ENCODE measurements at regions not wholly inside any gene's neighbourhood (a gene's known extent, or its start where the extent isn't known, plus 50 kb on each side); places are given as distances from the start of the nearest gene placed in this dataset.

GRCh38 chr6:143612186-143612585, 65.6 kb upstream of the PHACTR2 start:
- no peaks in the 10 kb centered on the region for H3K27me3 ChIP-seq (ENCODE audit: low read length)
- H4K20me1 ChIP-seq (ENCODE audit: insufficient read depth, low read depth, low read length) = no peaks in the 10 kb centered on the region
- H3K36me3 ChIP-seq (ENCODE audit: insufficient read depth, low read length) = no peaks in the 10 kb centered on the region
- H3K27ac ChIP-seq (ENCODE audit: low read length) = no peak overlapping the region
- H3K9ac ChIP-seq (ENCODE audit: low read length) = no peak overlapping the region
- no peaks in the 10 kb centered on the region for H3K79me2 ChIP-seq (ENCODE audit: low read length)
- H2AFZ ChIP-seq (ENCODE audit: low read length) = no peak overlapping the region
- H3K4me3 ChIP-seq (ENCODE audit: low read length) = no peak overlapping the region
- no peak for DNase-seq
- H3K9me2 ChIP-seq (replicated peaks; ENCODE audit: insufficient read depth, low read length) = no peaks in the 10 kb centered on the region
- no peaks in the 10 kb centered on the region for H3K4me1 ChIP-seq (ENCODE audit: low read length)
- no peak overlapping the region for H3K4me2 ChIP-seq (ENCODE audit: low read depth, low read length, poor library complexity, severe bottlenecking)
- no peaks in the 10 kb centered on the region for H3K9me3 ChIP-seq (ENCODE audit: low read length)

- Histone ChIP-seq H3K9ac (ENCODE audit: low read length) (no peak overlapping the region), H3K9me2 (replicated peaks; ENCODE audit: insufficient read depth, low read length) (no peaks in the 10 kb centered on the region), H3K36me3 (ENCODE audit: insufficient read depth, low read length) (no peaks in the 10 kb centered on the region), H3K27ac (ENCODE audit: low read length) (no peak overlapping the region), H3K4me1 (ENCODE audit: low read length) (no peaks in the 10 kb centered on the region), H3K27me3 (ENCODE audit: low read length) (no peaks in the 10 kb centered on the region), H2AFZ (ENCODE audit: low read length) (no peak overlapping the region), H3K4me2 (ENCODE audit: low read depth, low read length, poor library complexity, severe bottlenecking) (no peak overlapping the region), H3K9me3 (ENCODE audit: low read length) (no peaks in the 10 kb centered on the region), H4K20me1 (ENCODE audit: insufficient read depth, low read depth, low read length) (no peaks in the 10 kb centered on the region), H3K79me2 (ENCODE audit: low read length) (no peaks in the 10 kb centered on the region), H3K4me3 (ENCODE audit: low read length) (no peak overlapping the region)
- no peak for DNase-seq
Observed at GRCh38 chr6:143611580-143611979, 66.2 kb upstream of the PHACTR2 start.

- Histone ChIP-seq H2AFZ (ENCODE audit: low read length) (no peak overlapping the region), H3K9ac (ENCODE audit: low read length) (no peak overlapping the region), H3K36me3 (ENCODE audit: insufficient read depth, low read length) (no peaks in the 10 kb centered on the region), H4K20me1 (ENCODE audit: insufficient read depth, low read depth, low read length) (no peaks in the 10 kb centered on the region), H3K79me2 (ENCODE audit: low read length) (no peaks in the 10 kb centered on the region), H3K9me3 (ENCODE audit: low read length) (no peaks in the 10 kb centered on the region), H3K4me2 (ENCODE audit: low read depth, low read length, poor library complexity, severe bottlenecking) (no peak overlapping the region), H3K4me1 (ENCODE audit: low read length) (no peaks in the 10 kb centered on the region), H3K27ac (ENCODE audit: low read length) (no peak overlapping the region), H3K27me3 (ENCODE audit: low read length) (no peaks in the 10 kb centered on the region), H3K4me3 (ENCODE audit: low read length) (no peak overlapping the region), H3K9me2 (replicated peaks; ENCODE audit: insufficient read depth, low read length) (no peaks in the 10 kb centered on the region)
- no peak for DNase-seq
Observed at GRCh38 chr6:143609972-143610371, 67.8 kb upstream of the PHACTR2 start.

DNA sequence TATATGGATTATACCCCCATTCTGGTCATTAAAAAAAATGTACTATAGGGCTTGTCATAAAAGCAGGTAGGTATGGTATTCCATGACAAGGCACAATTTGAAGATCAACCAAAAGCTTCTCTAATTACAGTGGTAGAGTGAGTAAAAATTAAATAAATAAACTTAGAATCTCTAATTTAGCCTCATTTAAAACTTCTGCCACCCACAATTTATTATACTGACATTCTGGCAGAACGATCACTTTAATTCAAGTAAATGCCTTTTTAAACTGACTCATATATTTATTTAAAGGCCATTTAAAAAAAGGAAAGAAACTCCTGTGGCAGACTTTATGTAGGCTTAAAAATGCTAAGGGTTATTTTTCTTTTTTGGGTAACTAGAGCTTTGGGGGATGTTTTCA, 68.3 kb upstream of the PHACTR2 start:
- no peak for DNase-seq
- H3K27ac ChIP-seq (ENCODE audit: low read length) = no peak overlapping the region
- no peak overlapping the region for H2AFZ ChIP-seq (ENCODE audit: low read length)
- H3K79me2 ChIP-seq (ENCODE audit: low read length) = no peaks in the 10 kb centered on the region
- no peaks in the 10 kb centered on the region for H3K36me3 ChIP-seq (ENCODE audit: insufficient read depth, low read length)
- no peak overlapping the region for H3K4me2 ChIP-seq (ENCODE audit: low read depth, low read length, poor library complexity, severe bottlenecking)
- no peaks in the 10 kb centered on the region for H4K20me1 ChIP-seq (ENCODE audit: insufficient read depth, low read depth, low read length)
- H3K4me1 ChIP-seq (ENCODE audit: low read length) = no peaks in the 10 kb centered on the region
- no peak overlapping the region for H3K4me3 ChIP-seq (ENCODE audit: low read length)
- no peaks in the 10 kb centered on the region for H3K9me2 ChIP-seq (replicated peaks; ENCODE audit: insufficient read depth, low read length)
- no peaks in the 10 kb centered on the region for H3K9me3 ChIP-seq (ENCODE audit: low read length)
- no peaks in the 10 kb centered on the region for H3K27me3 ChIP-seq (ENCODE audit: low read length)
- H3K9ac ChIP-seq (ENCODE audit: low read length) = no peak overlapping the region

- no peaks in the 10 kb centered on the region for H3K4me1 ChIP-seq (ENCODE audit: low read length)
- H3K27ac ChIP-seq (ENCODE audit: low read length) = no peak overlapping the region
- H3K36me3 ChIP-seq (ENCODE audit: insufficient read depth, low read length) = no peaks in the 10 kb centered on the region
- DNase-seq = no peak
- no peak overlapping the region for H2AFZ ChIP-seq (ENCODE audit: low read length)
- no peaks in the 10 kb centered on the region for H4K20me1 ChIP-seq (ENCODE audit: insufficient read depth, low read depth, low read length)
- H3K27me3 ChIP-seq (ENCODE audit: low read length) = no peaks in the 10 kb centered on the region
- H3K4me3 ChIP-seq (ENCODE audit: low read length) = no peak overlapping the region
- H3K9me2 ChIP-seq (replicated peaks; ENCODE audit: insufficient read depth, low read length) = no peaks in the 10 kb centered on the region
- no peak overlapping the region for H3K4me2 ChIP-seq (ENCODE audit: low read depth, low read length, poor library complexity, severe bottlenecking)
- no peaks in the 10 kb centered on the region for H3K9me3 ChIP-seq (ENCODE audit: low read length)
- no peak overlapping the region for H3K9ac ChIP-seq (ENCODE audit: low read length)
- no peaks in the 10 kb centered on the region for H3K79me2 ChIP-seq (ENCODE audit: low read length)
Observed at GRCh38 chr6:143608906-143609305, 68.9 kb upstream of the PHACTR2 start.

GRCh38 chr6:143607974-143608373, 69.8 kb upstream of the PHACTR2 start:
- no peaks in the 10 kb centered on the region for H3K9me3 ChIP-seq (ENCODE audit: low read length)
- H3K36me3 ChIP-seq (ENCODE audit: insufficient read depth, low read length) = no peaks in the 10 kb centered on the region
- H3K9me2 ChIP-seq (replicated peaks; ENCODE audit: insufficient read depth, low read length) = no peaks in the 10 kb centered on the region
- H3K4me1 ChIP-seq (ENCODE audit: low read length) = no peaks in the 10 kb centered on the region
- no peak overlapping the region for H3K9ac ChIP-seq (ENCODE audit: low read length)
- no peak overlapping the region for H3K4me2 ChIP-seq (ENCODE audit: low read depth, low read length, poor library complexity, severe bottlenecking)
- no peaks in the 10 kb centered on the region for H4K20me1 ChIP-seq (ENCODE audit: insufficient read depth, low read depth, low read length)
- no peaks in the 10 kb centered on the region for H3K79me2 ChIP-seq (ENCODE audit: low read length)
- no peak overlapping the region for H2AFZ ChIP-seq (ENCODE audit: low read length)
- no peak overlapping the region for H3K4me3 ChIP-seq (ENCODE audit: low read length)
- no peak for DNase-seq
- H3K27ac ChIP-seq (ENCODE audit: low read length) = no peak overlapping the region
- no peaks in the 10 kb centered on the region for H3K27me3 ChIP-seq (ENCODE audit: low read length)

GRCh38 chr6:143607168-143607567, 70.6 kb upstream of the PHACTR2 start:
- Histone ChIP-seq H3K27me3 (ENCODE audit: low read length) (no peaks in the 10 kb centered on the region), H3K9me2 (replicated peaks; ENCODE audit: insufficient read depth, low read length) (no peaks in the 10 kb centered on the region), H3K36me3 (ENCODE audit: insufficient read depth, low read length) (no peaks in the 10 kb centered on the region), H2AFZ (ENCODE audit: low read length) (no peak overlapping the region), H4K20me1 (ENCODE audit: insufficient read depth, low read depth, low read length) (no peaks in the 10 kb centered on the region), H3K79me2 (ENCODE audit: low read length) (no peaks in the 10 kb centered on the region), H3K9me3 (ENCODE audit: low read length) (no peaks in the 10 kb centered on the region), H3K4me2 (ENCODE audit: low read depth, low read length, poor library complexity, severe bottlenecking) (no peak overlapping the region), H3K4me1 (ENCODE audit: low read length) (no peaks in the 10 kb centered on the region), H3K9ac (ENCODE audit: low read length) (no peak overlapping the region), H3K4me3 (ENCODE audit: low read length) (no peak overlapping the region), H3K27ac (ENCODE audit: low read length) (no peak overlapping the region)
- no peak for DNase-seq

- no peaks in the 10 kb centered on the region for H3K9me3 ChIP-seq (ENCODE audit: low read length)
- H4K20me1 ChIP-seq (ENCODE audit: insufficient read depth, low read depth, low read length) = no peaks in the 10 kb centered on the region
- no peak overlapping the region for H3K9ac ChIP-seq (ENCODE audit: low read length)
- no peaks in the 10 kb centered on the region for H3K9me2 ChIP-seq (replicated peaks; ENCODE audit: insufficient read depth, low read length)
- no peaks in the 10 kb centered on the region for H3K36me3 ChIP-seq (ENCODE audit: insufficient read depth, low read length)
- no peak overlapping the region for H3K4me2 ChIP-seq (ENCODE audit: low read depth, low read length, poor library complexity, severe bottlenecking)
- H2AFZ ChIP-seq (ENCODE audit: low read length) = no peak overlapping the region
- no peaks in the 10 kb centered on the region for H3K79me2 ChIP-seq (ENCODE audit: low read length)
- H3K27me3 ChIP-seq (ENCODE audit: low read length) = no peaks in the 10 kb centered on the region
- no peak overlapping the region for H3K27ac ChIP-seq (ENCODE audit: low read length)
- H3K4me1 ChIP-seq (ENCODE audit: low read length) = no peaks in the 10 kb centered on the region
- no peak for DNase-seq
- H3K4me3 ChIP-seq (ENCODE audit: low read length) = no peak overlapping the region
Observed at GRCh38 chr6:143605906-143606521, 71.8 kb upstream of the PHACTR2 start.

- H4K20me1 ChIP-seq (ENCODE audit: insufficient read depth, low read depth, low read length) = no peaks in the 10 kb centered on the region
- H2AFZ ChIP-seq (ENCODE audit: low read length) = no peak overlapping the region
- H3K4me1 ChIP-seq (ENCODE audit: low read length) = no peaks in the 10 kb centered on the region
- DNase-seq = no peak
- H3K36me3 ChIP-seq (ENCODE audit: insufficient read depth, low read length) = no peaks in the 10 kb centered on the region
- no peaks in the 10 kb centered on the region for H3K9me2 ChIP-seq (replicated peaks; ENCODE audit: insufficient read depth, low read length)
- no peaks in the 10 kb centered on the region for H3K27me3 ChIP-seq (ENCODE audit: low read length)
- no peaks in the 10 kb centered on the region for H3K9me3 ChIP-seq (ENCODE audit: low read length)
- no peaks in the 10 kb centered on the region for H3K79me2 ChIP-seq (ENCODE audit: low read length)
- no peak overlapping the region for H3K4me2 ChIP-seq (ENCODE audit: low read depth, low read length, poor library complexity, severe bottlenecking)
- no peak overlapping the region for H3K9ac ChIP-seq (ENCODE audit: low read length)
- no peak overlapping the region for H3K27ac ChIP-seq (ENCODE audit: low read length)
- no peak overlapping the region for H3K4me3 ChIP-seq (ENCODE audit: low read length)
Observed at GRCh38 chr6:143603455-143603854, 74.3 kb upstream of the PHACTR2 start.

All from Karpas-422 (cell line).